ENCODE measurements at regions not wholly inside any gene's neighbourhood (a gene's known extent, or its start where the extent isn't known, plus 50 kb on each side); places are given as distances from the start of the nearest gene placed in this dataset.

GRCh38 chr12:89263900-89264299, 88.4 kb downstream of the DUSP6 start:
- Histone ChIP-seq H3K36me3 (ENCODE audit: control insufficient read depth in 4 of 4, insufficient read depth in 4 of 4, low read length in 4 of 4) (no peaks in the 10 kb centered on the region), H3K4me3 (no peak overlapping the region), H3K27me3 (ENCODE audit: control insufficient read depth in 3 of 3, insufficient read depth in 3 of 3, low read length in 2 of 3) (no peaks in the 10 kb centered on the region), H3K4me1 (ENCODE audit: control insufficient read depth in 5 of 5, insufficient read depth in 5 of 5, low read length in 5 of 5) (peaks cover 0 to 6% (median 0%) of the 10 kb centered on the region in 5 donors), H3K9ac (ENCODE audit: insufficient read depth in 1 of 2, low read length in 2 of 2) (no peak overlapping the region), H3K27ac (ENCODE audit: low read depth in 1 of 2, low read length in 1 of 2) (no peak overlapping the region), H3K9me3 (ENCODE audit: control insufficient read depth in 4 of 4, insufficient read depth in 3 of 4, low read length in 3 of 4) (no peaks in the 10 kb centered on the region)
- WGBS, 2 donors, result 80 to 88% methylated on average over 4 of the region's 4 CpGs
- no peak for TF ChIP-seq CTCF (IDR thresholded peaks at IDR 0.05; ENCODE audit: control extremely low read depth, extremely low read depth)
- no peak for DNase-seq
- ATAC-seq (ENCODE audit: insufficient read depth, low FRiP score), result no peak

GRCh38 chr12:89262855-89263552, 89.3 kb downstream of the DUSP6 start:
- WGBS, 2 donors, result 96% methylated on average over 2 of the region's 2 CpGs
- peaks cover 0 to 6% (median 0%) of the 10 kb centered on the region in 5 donors for H3K4me1 ChIP-seq (ENCODE audit: control insufficient read depth in 5 of 5, insufficient read depth in 5 of 5, low read length in 5 of 5)
- no peaks in the 10 kb centered on the region for H3K36me3 ChIP-seq (ENCODE audit: control insufficient read depth in 4 of 4, insufficient read depth in 4 of 4, low read length in 4 of 4)
- TF ChIP-seq CTCF (IDR thresholded peaks at IDR 0.05; ENCODE audit: control extremely low read depth, extremely low read depth), result no peak
- H3K9me3 ChIP-seq (ENCODE audit: control insufficient read depth in 4 of 4, insufficient read depth in 3 of 4, low read length in 3 of 4), result peaks cover 0 to 6% (median 1%) of the 10 kb centered on the region in 4 donors
- H3K9ac ChIP-seq (ENCODE audit: insufficient read depth in 1 of 2, low read length in 2 of 2), result no peak overlapping the region
- no peak overlapping the region for H3K4me3 ChIP-seq
- H3K27ac ChIP-seq (ENCODE audit: low read depth in 1 of 2, low read length in 1 of 2), result no peak overlapping the region
- ATAC-seq (ENCODE audit: insufficient read depth, low FRiP score) (no peak), DNase-seq (no peak)
- no peaks in the 10 kb centered on the region for H3K27me3 ChIP-seq (ENCODE audit: control insufficient read depth in 3 of 3, insufficient read depth in 3 of 3, low read length in 2 of 3)

GRCh38 chr12:89261982-89262381, 90.3 kb downstream of the DUSP6 start:
- peak in 1 of 3 donors; percentile 70 for DNase-seq
- peaks cover 0 to 6% (median 2%) of the 10 kb centered on the region in 4 donors for H3K9me3 ChIP-seq (ENCODE audit: control insufficient read depth in 4 of 4, insufficient read depth in 3 of 4, low read length in 3 of 4)
- H3K27ac ChIP-seq (ENCODE audit: low read depth in 1 of 2, low read length in 1 of 2), result no peak overlapping the region
- H3K4me1 ChIP-seq (ENCODE audit: control insufficient read depth in 5 of 5, insufficient read depth in 5 of 5, low read length in 5 of 5), result peaks cover 0 to 8% (median 0%) of the 10 kb centered on the region in 5 donors
- no peak overlapping the region for H3K9ac ChIP-seq (ENCODE audit: insufficient read depth in 1 of 2, low read length in 2 of 2)
- no peaks in the 10 kb centered on the region for H3K27me3 ChIP-seq (ENCODE audit: control insufficient read depth in 3 of 3, insufficient read depth in 3 of 3, low read length in 2 of 3)
- no peak for TF ChIP-seq CTCF (IDR thresholded peaks at IDR 0.05; ENCODE audit: control extremely low read depth, extremely low read depth)
- no peak for ATAC-seq (ENCODE audit: insufficient read depth, low FRiP score)
- no peaks in the 10 kb centered on the region for H3K36me3 ChIP-seq (ENCODE audit: control insufficient read depth in 4 of 4, insufficient read depth in 4 of 4, low read length in 4 of 4)
- WGBS, 2 donors, result 58 to 77% methylated on average over 4 of the region's 4 CpGs
- no peak overlapping the region for H3K4me3 ChIP-seq

Data from lung (tissue), 11 donors.